H1 (cell line): ENCODE measurements at regions not wholly inside any gene's neighbourhood (a gene's known extent, or its start where the extent isn't known, plus 50 kb on each side); places are given as distances from the start of the nearest gene placed in this dataset.
"Not testable (repeated sequence)": the region's sequence is repeated elsewhere in the genome, so short reads cannot be mapped to it uniquely, and the experiment has no call there.

Experiments
- CTCF ChIA-PET: fragments of 300-600 bp; sonication (Branson Sonifier 250); formaldehyde crosslinking; loops from one replicate; lab custom pipeline; 2021; ENCODE audit not compliant: partially characterized antibody; lab: Charles Lee
- POLR2A ChIA-PET: fragments of 300-600 bp; sonication (Branson Sonifier 250); formaldehyde crosslinking; loops from one replicate; lab custom pipeline; 2021; ENCODE audit warnings: inconsistent platforms; ENCODE audit not compliant: partially characterized antibody; lab: Charles Lee
- DNase-seq, 2 experiments: peaks; one replicate each; pipeline versions ENCODE4 v3.0.0 to v3.0.0-alpha.2; 2010 to 2022; ENCODE audit warnings: low spot score in 2 of 2, low read depth in 1 of 2, mixed read lengths in 1 of 2
- FAIRE-seq: peaks from 2 replicates; lab custom pipeline; 2011; peaks lifted over from hg19 to GRCh38; lab: Jason Lieb, UNC
- H2AFZ ChIP-seq: 2 replicates; pipeline ENCODE4 v1.8.1; 2012; ENCODE audit warnings: low read length, inconsistent platforms
- H2AK5ac ChIP-seq: 2 replicates; pipeline ENCODE4 v1.6.1; 2013; ENCODE audit warnings: low read depth, low read length
- H2BK120ac ChIP-seq: replicated peaks from 2 replicates; pipeline ENCODE3; 2013; ENCODE audit warnings: low read depth, low read length, inconsistent platforms
- H2BK12ac ChIP-seq: 2 replicates; pipeline ENCODE4 v1.6.1; 2013; ENCODE audit warnings: low read depth, low read length
- H2BK15ac ChIP-seq: 2 replicates; pipeline ENCODE4 v1.6.1; 2013; ENCODE audit warnings: low read length
- H2BK20ac ChIP-seq: 2 replicates; pipeline ENCODE4 v1.6.1; 2013; ENCODE audit warnings: low read length
- H2BK5ac ChIP-seq: 2 replicates; pipeline ENCODE4 v1.6.1; 2013; ENCODE audit warnings: low read depth, low read length
- H3K14ac ChIP-seq: 2 replicates; pipeline ENCODE4 v1.6.1; 2013; ENCODE audit warnings: inconsistent platforms; ENCODE audit not compliant: insufficient read length
- H3K18ac ChIP-seq: 2 replicates; pipeline ENCODE4 v1.6.1; 2013; ENCODE audit warnings: low read length; ENCODE audit errors: extremely low read depth
- H3K23ac ChIP-seq: 2 replicates; pipeline ENCODE4 v1.6.1; 2013; ENCODE audit warnings: inconsistent platforms; ENCODE audit not compliant: insufficient read length
- H3K23me2 ChIP-seq: 2 replicates; pipeline ENCODE4 v1.6.1; 2013; ENCODE audit warnings: low read depth, low read length
- H3K27ac ChIP-seq: 2 replicates; pipeline ENCODE4 v1.6.1; 2011; ENCODE audit warnings: low read depth, low read length, inconsistent platforms
- H3K27me3 ChIP-seq, 4 experiments: replicated peaks in 1 of 4; 1 replicate in 1 of 4; 2 replicates in 3 of 4; pipeline versions ENCODE4 v1.6.1 to v1.8.1; 2011 to 2013; ENCODE audit warnings: low read length in 3 of 4, mild to moderate bottlenecking in 3 of 4, inconsistent platforms in 2 of 4, mixed read lengths in 2 of 4, moderate library complexity in 1 of 4; ENCODE audit not compliant: control insufficient read depth in 3 of 4, insufficient read depth in 3 of 4; ENCODE audit errors: extremely low read depth in 1 of 4
- H3K36me3 ChIP-seq, 4 experiments: 2 replicates each; pipeline versions ENCODE4 v1.6.1 to v1.8.1; 2011 to 2013; ENCODE audit warnings: mild to moderate bottlenecking in 4 of 4, low read length in 3 of 4, moderate library complexity in 2 of 4, control low read depth in 1 of 4, inconsistent platforms in 1 of 4; ENCODE audit not compliant: insufficient read depth in 4 of 4, control insufficient read depth in 2 of 4
- H3K4ac ChIP-seq: replicated peaks from 2 replicates; pipeline ENCODE3; 2013; ENCODE audit warnings: low read length, low read depth, mixed read lengths, inconsistent platforms; ENCODE audit not compliant: insufficient read length
- H3K4me1 ChIP-seq, 4 experiments: replicated peaks in 1 of 4; 1 replicate in 1 of 4; 2 replicates in 3 of 4; pipeline versions ENCODE4 v1.6.1 to v1.8.1; 2011 to 2013; ENCODE audit warnings: low read length in 3 of 4, inconsistent platforms in 2 of 4, mixed read lengths in 1 of 4; ENCODE audit not compliant: insufficient read depth in 4 of 4, control insufficient read depth in 3 of 4
- H3K4me2 ChIP-seq, 2 experiments: 2 replicates each; pipeline versions ENCODE4 v1.6.1 to v1.8.1; 2011 to 2013; ENCODE audit warnings: low read depth in 2 of 2, low read length in 2 of 2, control low read depth in 1 of 2, inconsistent platforms in 1 of 2, mild to moderate bottlenecking in 1 of 2; ENCODE audit not compliant: insufficient read depth in 1 of 2
- H3K4me3 ChIP-seq, 4 experiments: fragments of 200-600, 300-600 bp in 1 of 4; sonication (generic), shearing (Covaris generic), sonication (Bioruptor Twin) in 1 of 4; 2 replicates each; pipeline versions ENCODE4 v1.5.1 to v1.8.1; 2011 to 2016; ENCODE audit warnings: low read length in 4 of 4, low read depth in 3 of 4, control low read depth in 2 of 4, inconsistent platforms in 2 of 4, mild to moderate bottlenecking in 2 of 4, mixed read lengths in 1 of 4, moderate library complexity in 1 of 4; ENCODE audit not compliant: insufficient read depth in 2 of 4; ENCODE audit errors: extremely low read depth in 1 of 4
- H3K56ac ChIP-seq: replicated peaks from 2 replicates; pipeline ENCODE3; 2013; ENCODE audit warnings: low read depth, mild to moderate bottlenecking, mixed read lengths, low read length, inconsistent platforms; ENCODE audit not compliant: insufficient read length
- H3K79me1 ChIP-seq: 2 replicates; pipeline ENCODE4 v1.6.1; 2013; ENCODE audit warnings: low read depth, low read length, control low read depth
- H3K79me2 ChIP-seq, 2 experiments: 2 replicates each; pipeline versions ENCODE4 v1.6.1 to v1.8.1; 2012 to 2013; ENCODE audit warnings: low read length in 2 of 2, mild to moderate bottlenecking in 2 of 2, inconsistent platforms in 1 of 2; ENCODE audit not compliant: insufficient read depth in 2 of 2, control insufficient read depth in 1 of 2
- H3K9ac ChIP-seq, 4 experiments: replicated peaks in 1 of 4; 1 replicate in 1 of 4; 2 replicates in 3 of 4; pipeline versions ENCODE4 v1.6.1 to v1.8.1; 2011 to 2013; ENCODE audit warnings: low read depth in 3 of 4, low read length in 3 of 4, control low read depth in 2 of 4, mild to moderate bottlenecking in 2 of 4, moderate library complexity in 2 of 4, inconsistent platforms in 1 of 4; ENCODE audit errors: extremely low read depth in 1 of 4
- H3K9me3 ChIP-seq, 2 experiments: 2 replicates each; pipeline versions ENCODE4 v1.6.1 to v1.8.1; 2012 to 2013; ENCODE audit warnings: mild to moderate bottlenecking in 2 of 2, moderate library complexity in 2 of 2, control low read depth in 1 of 2, inconsistent platforms in 1 of 2, low read depth in 1 of 2, low read length in 1 of 2, mixed read lengths in 1 of 2; ENCODE audit not compliant: insufficient read depth in 2 of 2
- H4K20me1 ChIP-seq, 2 experiments: replicated peaks in 1 of 2; 2 replicates each; pipeline versions ENCODE3 to v1.8.1; 2011 to 2013; ENCODE audit warnings: inconsistent platforms in 2 of 2, low read length in 2 of 2, mild to moderate bottlenecking in 1 of 2; ENCODE audit not compliant: insufficient read depth in 2 of 2, control insufficient read depth in 1 of 2
- H4K5ac ChIP-seq: 2 replicates; pipeline ENCODE4 v1.6.1; 2013; ENCODE audit warnings: low read length, low read depth, mixed read lengths, inconsistent platforms; ENCODE audit not compliant: insufficient read length
- H4K8ac ChIP-seq: 2 replicates; pipeline ENCODE4 v1.8.0; 2013; ENCODE audit warnings: mild to moderate bottlenecking, moderate library complexity, low read length, inconsistent platforms; ENCODE audit not compliant: insufficient read depth; ENCODE audit errors: extremely low read depth
- H4K91ac ChIP-seq: replicated peaks from 2 replicates; pipeline ENCODE3; 2013; ENCODE audit warnings: low read length, mixed read lengths, inconsistent platforms; ENCODE audit not compliant: insufficient read length
- POLR2A ChIP-seq, 2 experiments: IDR thresholded peaks; 1 replicate in 1 of 2; 2 replicates in 1 of 2; pipeline ENCODE4 v1.6.1; 2011; ENCODE audit warnings: low read depth in 2 of 2, low read length in 2 of 2, mild to moderate bottlenecking in 2 of 2; ENCODE audit errors: control extremely low read depth in 1 of 2
- POLR2AphosphoS5 ChIP-seq: IDR thresholded peaks from 2 replicates; pipeline ENCODE4 v1.6.1; 2011; ENCODE audit warnings: low read depth, low read length
- WGBS, 2 experiments: shearing (Covaris generic) in 1 of 2; methylation state at CpG; one replicate each; pipeline versions ENCODE4 v1.1.6 to v1.1.7; 2013 to 2015; ENCODE audit warnings: low lambda C conversion rate in 2 of 2, mixed read lengths in 2 of 2, inconsistent platforms in 1 of 2, low coverage in 1 of 2, missing lambda C conversion rate in 1 of 2; ENCODE audit not compliant: insufficient replicate concordance in 2 of 2, insufficient coverage in 1 of 2, insufficient read length in 1 of 2; ENCODE audit errors: extremely low coverage in 1 of 2, missing lambda C conversion rate in 1 of 2; 5-methylcytosine and 5-hydroxymethylcytosine counted together

- H2BK120ac ChIP-seq, H3K56ac ChIP-seq, H3K4me1 ChIP-seq, H3K23ac ChIP-seq, H3K4me2 ChIP-seq, H3K27ac ChIP-seq, H3K18ac ChIP-seq, H4K20me1 ChIP-seq, H3K79me2 ChIP-seq, H3K79me1 ChIP-seq, H3K27me3 ChIP-seq, H2BK12ac ChIP-seq, H3K4me3 ChIP-seq, H4K5ac ChIP-seq, FAIRE-seq, H3K4ac ChIP-seq, H3K9me3 ChIP-seq, H2AFZ ChIP-seq, H3K14ac ChIP-seq, H2BK5ac ChIP-seq, H2BK15ac ChIP-seq, H4K8ac ChIP-seq, CTCF ChIA-PET, H2AK5ac ChIP-seq, H3K9ac ChIP-seq, DNase-seq, H3K23me2 ChIP-seq, H4K91ac ChIP-seq, H2BK20ac ChIP-seq: not testable (repeated sequence)
- 94% methylated on average over 13 of the region's 13 CpGs; no CpG with 5 or more reads in 1 of the 2 experiments for WGBS, 2 experiments
- TF ChIP-seq POLR2AphosphoS5 (peak; percentile 68; the same call in 1 of the 2 replicates), POLR2A (IDR thresholded peaks at IDR 0.05; ENCODE audit: control extremely low read depth in 1 of 2, low read depth in 2 of 2, low read length in 2 of 2) (peak in 1 of 2 experiments; percentile 32; a peak in 1 of 3 replicates)
- POLR2A ChIA-PET: interaction anchor here (0.6 to 2.1 kb wide), 4 partner anchors 10 to 1484 kb away, joined by 3 to 11 read pairs (median 4); no protein-coding TSS in a partner anchor
- H3K36me3 ChIP-seq: peaks cover 0 to 11% (median 2%) of the 10 kb centered on the region in 4 experiments; a peak in 3 of 8 replicates
Observed at GRCh38 chr12:59316354-59316753, 279.5 kb upstream of the SLC16A7 start.
